GM12878 (cell line): ENCODE measurements at regions not wholly inside any gene's neighbourhood (a gene's known extent, or its start where the extent isn't known, plus 50 kb on each side); places are given as distances from the start of the nearest gene placed in this dataset.

ENCODE experiments used
- ATAC-seq: fragments of 200-7000 bp; cut with Tn5 transposase; 3 replicates; pipeline ENCODE4 v1.9.1; 2020; ENCODE audit warnings: mild to moderate bottlenecking, moderate library complexity
- BruUV-seq: library from RNA; stranded (reverse); fragments of 400-500 nt; replicated peaks from 2 replicates; lab custom pipeline; 2021; lab: Mats Ljungman, UMichigan
- CTCF ChIA-PET: fragments of 300-600 bp; sonication (Branson Sonifier 250); formaldehyde crosslinking; extraction: SDS; loops from one replicate; lab custom pipeline; 2021; ENCODE audit warnings: inconsistent platforms; lab: Yijun Ruan, JAX
- POLR2A ChIA-PET: fragments of 350-600 bp; formaldehyde crosslinking; extraction: SDS; loops from one replicate; lab custom pipeline; 2021; ENCODE audit warnings: inconsistent platforms; lab: Charles Lee
- RAD21 ChIA-PET: fragments of 300-600 bp; sonication (Branson Sonifier 250); formaldehyde crosslinking; loops from one replicate; lab custom pipeline; 2023; ENCODE audit warnings: antibody characterized with exemption; ENCODE audit not compliant: unreplicated experiment; lab: Charles Lee
- SMC1A ChIA-PET: fragments of 300-600 bp; sonication (Branson Sonifier 250); formaldehyde crosslinking; loops from one replicate; lab custom pipeline; 2023; ENCODE audit not compliant: unreplicated experiment, uncharacterized antibody; lab: Charles Lee
- DNase-seq: peaks from one replicate; pipeline ENCODE4 v3.0.0-alpha.2; 2011; ENCODE audit warnings: low read depth, low spot score
- FAIRE-seq: peaks from 3 replicates; lab custom pipeline; 2011; peaks lifted over from hg19 to GRCh38; lab: Jason Lieb, UNC
- H2AFZ ChIP-seq: 2 replicates; pipeline ENCODE4 v1.6.0; 2011; ENCODE audit warnings: low read depth, low read length, control low read depth; ENCODE audit not compliant: control insufficient read depth
- H3K27ac ChIP-seq: 2 replicates; pipeline ENCODE4 v1.5.1; 2011; ENCODE audit warnings: control low read depth; ENCODE audit not compliant: control insufficient read depth, insufficient read depth
- H3K27me3 ChIP-seq, 2 experiments: replicated peaks in 1 of 2; 2 replicates each; pipeline versions ENCODE4 v1.6.0 to v1.6.1; 2011; ENCODE audit warnings: low read length in 1 of 2; ENCODE audit not compliant: control insufficient read depth in 2 of 2, insufficient read depth in 2 of 2
- H3K36me3 ChIP-seq, 2 experiments: 2 replicates each; pipeline ENCODE4 v1.5.1; 2011; ENCODE audit warnings: low read length in 1 of 2; ENCODE audit not compliant: control insufficient read depth in 2 of 2, insufficient read depth in 2 of 2
- H3K4me1 ChIP-seq: 2 replicates; pipeline ENCODE4 v1.6.1; 2011; ENCODE audit warnings: mild to moderate bottlenecking, low read length, moderate library complexity, mixed read lengths; ENCODE audit not compliant: control insufficient read depth, insufficient read depth
- H3K4me2 ChIP-seq: 2 replicates; pipeline ENCODE4 v1.6.0; 2011; ENCODE audit warnings: control low read depth; ENCODE audit not compliant: control insufficient read depth, insufficient read depth
- H3K4me3 ChIP-seq: fragments of 200-600 bp; sonication (generic); 2 replicates; pipeline ENCODE4 v1.5.1; 2016
- H3K79me2 ChIP-seq: 2 replicates; pipeline ENCODE4 v1.6.0; 2011; ENCODE audit warnings: low read length; ENCODE audit not compliant: control insufficient read depth, insufficient read depth
- H3K9ac ChIP-seq: 2 replicates; pipeline ENCODE4 v1.8.0; 2011; ENCODE audit warnings: low read length, control low read depth, mixed read lengths; ENCODE audit not compliant: control insufficient read depth, insufficient read depth
- H3K9me3 ChIP-seq: replicated peaks from 3 replicates; pipeline ENCODE4 v1.5.1; 2011; ENCODE audit warnings: mild to moderate bottlenecking, low read length; ENCODE audit not compliant: control insufficient read depth, insufficient read depth
- H4K20me1 ChIP-seq: 2 replicates; pipeline ENCODE4 v1.6.0; 2011; ENCODE audit not compliant: control insufficient read depth, insufficient read depth
- ASH2L ChIP-seq: fragments of 300-600, 200-600 bp; sonication (generic); IDR thresholded peaks from 2 replicates; pipeline ENCODE4 v1.6.1; 2017; ENCODE audit warnings: low read depth, mild to moderate bottlenecking, borderline replicate concordance
- BCL3 ChIP-seq: IDR thresholded peaks from 2 replicates; pipeline ENCODE4 v1.6.1; 2011; ENCODE audit warnings: borderline replicate concordance, low read depth, mild to moderate bottlenecking, moderate library complexity, low read length; ENCODE audit not compliant: insufficient read depth, poor library complexity, severe bottlenecking
- CBX5 ChIP-seq: sonication (generic); IDR thresholded peaks from 2 replicates; pipeline ENCODE4 v1.6.1; 2016; ENCODE audit warnings: low read depth, moderate library complexity, mild to moderate bottlenecking, inconsistent platforms
- CHD1 ChIP-seq: IDR thresholded peaks from 2 replicates; pipeline ENCODE4 v1.6.1; 2012; ENCODE audit warnings: low read depth, low read length, improper control_type of control experiment
- CHD2 ChIP-seq: IDR thresholded peaks from 2 replicates; pipeline ENCODE4 v1.6.1; 2011; ENCODE audit warnings: low read depth, low read length, improper control_type of control experiment, borderline replicate concordance
- FOXK2 ChIP-seq: fragments of 450-650 bp; IDR thresholded peaks from 2 replicates; pipeline ENCODE4 v1.6.1; 2017; ENCODE audit warnings: mild to moderate bottlenecking, moderate library complexity
- GATAD2B ChIP-seq: fragments of 450-650 bp; conservative IDR thresholded peaks from 2 replicates; pipeline ENCODE4 v1.6.1; 2017; ENCODE audit warnings: low read depth, mild to moderate bottlenecking, moderate library complexity
- KAT2A ChIP-seq: conservative IDR thresholded peaks from 2 replicates; pipeline ENCODE4 v1.6.1; 2011; ENCODE audit warnings: low read depth, low read length; ENCODE audit not compliant: control insufficient read depth
- KLF5 ChIP-seq: fragments of 450-650 bp; IDR thresholded peaks from 2 replicates; pipeline ENCODE4 v1.6.1; 2014; ENCODE audit warnings: mild to moderate bottlenecking; ENCODE audit not compliant: partially characterized antibody
- MYB ChIP-seq: fragments of 150-350 bp; IDR thresholded peaks from 2 replicates; pipeline ENCODE4 v1.6.1; 2014; ENCODE audit warnings: mild to moderate bottlenecking, low read depth, low read length, borderline replicate concordance
- NFYA ChIP-seq: IDR thresholded peaks from 2 replicates; pipeline ENCODE4 v1.6.1; 2011; ENCODE audit warnings: low read depth, mild to moderate bottlenecking, low read length, improper control_type of control experiment, borderline replicate concordance
- PAX8 ChIP-seq: fragments of 450-650 bp; IDR thresholded peaks from 2 replicates; pipeline ENCODE4 v1.6.1; 2017; ENCODE audit warnings: mild to moderate bottlenecking, moderate library complexity
- PKNOX1 ChIP-seq: fragments of 450-650 bp; IDR thresholded peaks from 2 replicates; pipeline ENCODE4 v1.6.1; 2016; ENCODE audit warnings: mild to moderate bottlenecking
- RB1 ChIP-seq: fragments of 450-650 bp; formaldehyde crosslinking; IDR thresholded peaks from 2 replicates; pipeline ENCODE4 v1.6.1; 2017; ENCODE audit warnings: mild to moderate bottlenecking, borderline replicate concordance
- SIX5 ChIP-seq: IDR thresholded peaks from 2 replicates; pipeline ENCODE4 v1.6.1; 2011; ENCODE audit warnings: mild to moderate bottlenecking, low read depth, low read length, moderate library complexity; ENCODE audit not compliant: severe bottlenecking
- SP1 ChIP-seq: IDR thresholded peaks from one replicate; pipeline ENCODE4 v1.6.1; 2011; ENCODE audit warnings: low read depth, low read length
- SREBF1 ChIP-seq: IDR thresholded peaks from 2 replicates; pipeline ENCODE4 v1.6.1; 2012; ENCODE audit warnings: mild to moderate bottlenecking, low read length
- TCF3 ChIP-seq: IDR thresholded peaks from 2 replicates; pipeline ENCODE4 v1.6.1; 2012; ENCODE audit warnings: low read depth, mild to moderate bottlenecking, low read length, borderline replicate concordance; ENCODE audit not compliant: insufficient read depth
- TCF7 ChIP-seq: IDR thresholded peaks from 2 replicates; pipeline ENCODE4 v1.6.1; 2014; ENCODE audit warnings: antibody characterized with exemption, borderline replicate concordance
- USF1 ChIP-seq: IDR thresholded peaks from 2 replicates; pipeline ENCODE4 v1.6.1; 2011; ENCODE audit warnings: borderline replicate concordance, low read depth, mild to moderate bottlenecking, moderate library complexity, mixed read lengths, low read length; ENCODE audit not compliant: insufficient read depth; ENCODE audit errors: extremely low read length
- YY1 ChIP-seq: IDR thresholded peaks from 2 replicates; pipeline ENCODE4 v1.6.1; 2011; ENCODE audit warnings: low read depth, mild to moderate bottlenecking, low read length
- WGBS: methylation state at CpG from one replicate; pipeline ENCODE4 v1.1.6; 2016; ENCODE audit warnings: low lambda C conversion rate; ENCODE audit not compliant: insufficient replicate concordance, insufficient coverage; ENCODE audit errors: missing lambda C conversion rate; 5-methylcytosine and 5-hydroxymethylcytosine counted together
- in situ Hi-C: fragments of 300-500 bp; cut with MboI; formaldehyde crosslinking; loops from 9 replicates; pipeline ENCODE4 v1.14.3; 2018; ENCODE audit warnings: mixed read lengths
- intact Hi-C: fragments of 100-400 bp; cut with micrococcal nuclease; formaldehyde crosslinking; loops from one replicate; pipeline ENCODE4 v1.14.2; 2022; ENCODE audit not compliant: unreplicated experiment

GRCh38 chr7:68218461-68218860, 1221.8 kb downstream of the TYW1 start (continued):
- TF ChIP-seq KLF5 (no peak), KAT2A (no peak), RB1 (no peak), CBX5 (no peak), SP1 (no peak), CHD1 (no peak)

GRCh38 chr7:68222311-68222710, 1225.7 kb downstream of the TYW1 start:
- FAIRE-seq (no peak), DNase-seq (no peak), ATAC-seq (no peak)
- H3K36me3 ChIP-seq: no peaks in the 10 kb centered on the region
- H4K20me1 ChIP-seq: no peaks in the 10 kb centered on the region
- in situ Hi-C loops (no loop called here), intact Hi-C loops (no loop called here)
- SMC1A ChIA-PET: no interaction called here
- BruUV-seq: no TSS peak
- H3K4me3 ChIP-seq: no peak overlapping the region
- no peak overlapping the region for H3K27ac ChIP-seq
- no peaks in the 10 kb centered on the region for H3K4me1 ChIP-seq
- no peak overlapping the region for H3K9ac ChIP-seq
- H3K9me3 ChIP-seq: no peaks in the 10 kb centered on the region; the same call in 2 of the 3 replicates
- RAD21 ChIA-PET: no interaction called here
- H3K4me2 ChIP-seq: no peak overlapping the region
- no peak overlapping the region for H2AFZ ChIP-seq
- 0% methylated on average over 1 of the region's 1 CpG for WGBS
- no peaks in the 10 kb centered on the region for H3K79me2 ChIP-seq
- H3K27me3 ChIP-seq: no peaks in the 10 kb centered on the region
- CTCF ChIA-PET: no interaction called here
- POLR2A ChIA-PET: no interaction called here
- TF ChIP-seq KLF5 (no peak), YY1 (no peak), PKNOX1 (no peak), TCF7 (no peak), ASH2L (no peak), BCL3 (no peak), SREBF1 (no peak), CHD2 (no peak), GATAD2B (no peak), SIX5 (no peak), FOXK2 (no peak), USF1 (no peak), PAX8 (no peak), NFYA (no peak), TCF3 (no peak), MYB (no peak)
